Activated naive CD4-positive, alpha-beta T cell treated with anti-CD3 and anti-CD28 coated beads, Interleukin-2, amount 10 ng/mL, durations not matched to agents 7 days and 5 days (primary cell): ENCODE measurements at regions not wholly inside any gene's neighbourhood (a gene's known extent, or its start where the extent isn't known, plus 50 kb on each side); places are given as distances from the start of the nearest gene placed in this dataset.
"Not testable (repeated sequence)": the region's sequence is repeated elsewhere in the genome, so short reads cannot be mapped to it uniquely, and the experiment has no call there.

Experiments used
- CTCF ChIA-PET: fragments of 350-600 bp; sonication (Branson Sonifier 250); formaldehyde crosslinking; loops from one replicate; lab custom pipeline; 2021; ENCODE audit warnings: antibody characterized with exemption; lab: Charles Lee
- DNase-seq: peaks from one replicate; pipeline ENCODE4 v3.0.0-alpha.2; 2020
- H3K27ac Mint-ChIP-seq: one replicate; pipeline ENCODE4 v1.8.0; 2021; ENCODE audit warnings: mild to moderate bottlenecking, moderate library complexity, mixed read lengths
- H3K27me3 Mint-ChIP-seq: one replicate; pipeline ENCODE4 v1.8.0; 2021; ENCODE audit warnings: mild to moderate bottlenecking, mixed read lengths
- H3K36me3 Mint-ChIP-seq: one replicate; pipeline ENCODE4 v1.8.0; 2021; ENCODE audit warnings: mixed read lengths
- H3K4me1 Mint-ChIP-seq: one replicate; pipeline ENCODE4 v1.8.0; 2021; ENCODE audit warnings: mixed read lengths
- H3K4me3 Mint-ChIP-seq: one replicate; pipeline ENCODE4 v1.8.0; 2021; ENCODE audit warnings: mild to moderate bottlenecking, moderate library complexity, mixed read lengths
- H3K9me3 Mint-ChIP-seq: one replicate; pipeline ENCODE4 v1.8.0; 2021; ENCODE audit warnings: mixed read lengths

GRCh38 chr2:133624551-133624950 is 56.3 kb upstream of the NCKAP5 start:
- H3K36me3 Mint-ChIP-seq: no peaks in the 10 kb centered on the region
- H3K27me3 Mint-ChIP-seq: no peaks in the 10 kb centered on the region
- H3K9me3 Mint-ChIP-seq: no peaks in the 10 kb centered on the region
- no peak for DNase-seq
- H3K27ac Mint-ChIP-seq: no peak overlapping the region
- H3K4me1 Mint-ChIP-seq: no peaks in the 10 kb centered on the region
- H3K4me3 Mint-ChIP-seq: no peak overlapping the region
- CTCF ChIA-PET: no interaction called here

- H3K27me3 Mint-ChIP-seq: no peaks in the 10 kb centered on the region
- H3K4me1 Mint-ChIP-seq: no peaks in the 10 kb centered on the region
- H3K36me3 Mint-ChIP-seq: no peaks in the 10 kb centered on the region
These were observed 59.5 kb upstream of the NCKAP5 start for GRCh38 chr2:133627741-133628140.

GRCh38 chr2:133633309-133633708 is 65.0 kb upstream of the NCKAP5 start:
- Mint-ChIP-seq H3K9me3 (no peaks in the 10 kb centered on the region), H3K27me3 (no peaks in the 10 kb centered on the region), H3K4me3 (no peak overlapping the region), H3K4me1 (no peaks in the 10 kb centered on the region), H3K36me3 (no peaks in the 10 kb centered on the region), H3K27ac (no peak overlapping the region)
- CTCF ChIA-PET: no interaction called here
- DNase-seq: no peak

More at GRCh38 chr2:133627741-133628140, 59.5 kb upstream of the NCKAP5 start:
- Mint-ChIP-seq H3K27ac (no peak overlapping the region), H3K4me3 (no peak overlapping the region), H3K9me3 (no peaks in the 10 kb centered on the region)
- CTCF ChIA-PET: no interaction called here
- no peak for DNase-seq

GRCh38 chr2:133633881-133634409 is 65.7 kb upstream of the NCKAP5 start:
- H3K9me3 Mint-ChIP-seq: no peaks in the 10 kb centered on the region
- CTCF ChIA-PET: no interaction called here
- H3K36me3 Mint-ChIP-seq: no peaks in the 10 kb centered on the region
- H3K27ac Mint-ChIP-seq: no peak overlapping the region
- no peaks in the 10 kb centered on the region for H3K27me3 Mint-ChIP-seq
- no peaks in the 10 kb centered on the region for H3K4me1 Mint-ChIP-seq
- H3K4me3 Mint-ChIP-seq: no peak overlapping the region
- no peak for DNase-seq

- DNase-seq: no peak
- H3K9me3 Mint-ChIP-seq: no peaks in the 10 kb centered on the region
- no peak overlapping the region for H3K27ac Mint-ChIP-seq
- H3K36me3 Mint-ChIP-seq: no peaks in the 10 kb centered on the region
- H3K4me3 Mint-ChIP-seq: no peak overlapping the region
- H3K4me1 Mint-ChIP-seq: no peaks in the 10 kb centered on the region
- CTCF ChIA-PET: no interaction called here
- H3K27me3 Mint-ChIP-seq: no peaks in the 10 kb centered on the region
These were observed 66.9 kb upstream of the NCKAP5 start for GRCh38 chr2:133635131-133635530.

GRCh38 chr2:133636287-133636686 is 68.0 kb upstream of the NCKAP5 start:
- CTCF ChIA-PET: no interaction called here
- Mint-ChIP-seq H3K9me3 (no peaks in the 10 kb centered on the region), H3K27ac (no peak overlapping the region)

GRCh38 chr2:133640103-133640502 is 71.8 kb upstream of the NCKAP5 start:
- H3K4me1 Mint-ChIP-seq: no peaks in the 10 kb centered on the region
- CTCF ChIA-PET: interaction anchor here (1.4 kb wide), 1 partner anchor 9 kb away, joined by 3 read pairs; no protein-coding TSS in a partner anchor

More at GRCh38 chr2:133636287-133636686, 68.0 kb upstream of the NCKAP5 start:
- H3K27me3 Mint-ChIP-seq: no peaks in the 10 kb centered on the region
- H3K4me1 Mint-ChIP-seq: no peaks in the 10 kb centered on the region
- H3K4me3 Mint-ChIP-seq: no peak overlapping the region
- no peaks in the 10 kb centered on the region for H3K36me3 Mint-ChIP-seq
- no peak for DNase-seq

GRCh38 chr2:133641497-133641896 is 73.2 kb upstream of the NCKAP5 start:
- Mint-ChIP-seq H3K27me3 (no peaks in the 10 kb centered on the region), H3K9me3 (no peaks in the 10 kb centered on the region), H3K27ac (no peak overlapping the region), H3K36me3 (no peaks in the 10 kb centered on the region), H3K4me1 (no peaks in the 10 kb centered on the region), H3K4me3 (no peak overlapping the region)
- no peak for DNase-seq
- CTCF ChIA-PET: no interaction called here

More at GRCh38 chr2:133640103-133640502, 71.8 kb upstream of the NCKAP5 start:
- no peak for DNase-seq
- H3K9me3 Mint-ChIP-seq: no peaks in the 10 kb centered on the region
- no peaks in the 10 kb centered on the region for H3K36me3 Mint-ChIP-seq
- no peak overlapping the region for H3K4me3 Mint-ChIP-seq
- no peak overlapping the region for H3K27ac Mint-ChIP-seq
- no peaks in the 10 kb centered on the region for H3K27me3 Mint-ChIP-seq

- no peak overlapping the region for H3K27ac Mint-ChIP-seq
- H3K4me3 Mint-ChIP-seq: no peak overlapping the region
- no peak for DNase-seq
- H3K27me3 Mint-ChIP-seq: no peaks in the 10 kb centered on the region
- CTCF ChIA-PET: no interaction called here
- H3K9me3 Mint-ChIP-seq: peaks cover 1% of the 10 kb centered on the region
- no peaks in the 10 kb centered on the region for H3K4me1 Mint-ChIP-seq
- no peaks in the 10 kb centered on the region for H3K36me3 Mint-ChIP-seq
These were observed 73.9 kb upstream of the NCKAP5 start for GRCh38 chr2:133641942-133642725.

- DNase-seq: no peak
- H3K27ac Mint-ChIP-seq: no peak overlapping the region
- H3K4me3 Mint-ChIP-seq: no peak overlapping the region
- no peaks in the 10 kb centered on the region for H3K4me1 Mint-ChIP-seq
- CTCF ChIA-PET: no interaction called here
- no peaks in the 10 kb centered on the region for H3K36me3 Mint-ChIP-seq
- H3K27me3 Mint-ChIP-seq: no peaks in the 10 kb centered on the region
- H3K9me3 Mint-ChIP-seq: peaks cover 3% of the 10 kb centered on the region
These were observed 74.5 kb upstream of the NCKAP5 start for GRCh38 chr2:133642791-133643191.

GRCh38 chr2:133643863-133644262 is 75.6 kb upstream of the NCKAP5 start:
- H3K9me3 Mint-ChIP-seq: peaks cover 3% of the 10 kb centered on the region
- H3K27ac Mint-ChIP-seq: no peak overlapping the region
- no peak for DNase-seq
- no peaks in the 10 kb centered on the region for H3K27me3 Mint-ChIP-seq
- H3K36me3 Mint-ChIP-seq: no peaks in the 10 kb centered on the region
- CTCF ChIA-PET: no interaction called here
- no peak overlapping the region for H3K4me3 Mint-ChIP-seq
- no peaks in the 10 kb centered on the region for H3K4me1 Mint-ChIP-seq

- H3K9me3 Mint-ChIP-seq: peaks cover 3% of the 10 kb centered on the region
- no peaks in the 10 kb centered on the region for H3K4me1 Mint-ChIP-seq
- H3K36me3 Mint-ChIP-seq: no peaks in the 10 kb centered on the region
- CTCF ChIA-PET: no interaction called here
- H3K27me3 Mint-ChIP-seq: no peaks in the 10 kb centered on the region
- H3K27ac Mint-ChIP-seq: no peak overlapping the region
- no peak for DNase-seq
- no peak overlapping the region for H3K4me3 Mint-ChIP-seq
These were observed 76.6 kb upstream of the NCKAP5 start for GRCh38 chr2:133644846-133645245.

GRCh38 chr2:133647386-133647785 is 79.1 kb upstream of the NCKAP5 start:
- H3K27ac Mint-ChIP-seq, H3K36me3 Mint-ChIP-seq, H3K27me3 Mint-ChIP-seq, H3K4me1 Mint-ChIP-seq, H3K4me3 Mint-ChIP-seq, H3K9me3 Mint-ChIP-seq, CTCF ChIA-PET, DNase-seq: not testable (repeated sequence)

- CTCF ChIA-PET: no interaction called here
- H3K4me3 Mint-ChIP-seq: no peak overlapping the region
- no peaks in the 10 kb centered on the region for H3K36me3 Mint-ChIP-seq
These were observed 83.6 kb upstream of the NCKAP5 start for GRCh38 chr2:133651861-133652260.

GRCh38 chr2:133652398-133652797 is 84.1 kb upstream of the NCKAP5 start:
- Mint-ChIP-seq H3K4me1 (no peaks in the 10 kb centered on the region), H3K27ac (no peak overlapping the region), H3K9me3 (no peaks in the 10 kb centered on the region), H3K4me3 (no peak overlapping the region), H3K36me3 (no peaks in the 10 kb centered on the region), H3K27me3 (no peaks in the 10 kb centered on the region)
- CTCF ChIA-PET: no interaction called here
- no peak for DNase-seq

More at GRCh38 chr2:133651861-133652260, 83.6 kb upstream of the NCKAP5 start:
- Mint-ChIP-seq H3K4me1 (no peaks in the 10 kb centered on the region), H3K27me3 (no peaks in the 10 kb centered on the region), H3K9me3 (peaks cover 3% of the 10 kb centered on the region), H3K27ac (no peak overlapping the region)
- DNase-seq: no peak
